ENCODE measurements at regions not wholly inside any gene's neighbourhood (a gene's known extent, or its start where the extent isn't known, plus 50 kb on each side); places are given as distances from the start of the nearest gene placed in this dataset.

- no peak for TF ChIP-seq CTCF (IDR thresholded peaks at IDR 0.05)
- no peak for TF ChIP-seq ZFX (IDR thresholded peaks at IDR 0.05; ENCODE audit: borderline replicate concordance)
- no peak overlapping the region for H3K27ac ChIP-seq
Observed at GRCh38 chr6:65896140-65896539, 189.1 kb upstream of the EYS start.

GRCh38 chr6:65876668-65877067, 169.6 kb upstream of the EYS start:
- no peak for TF ChIP-seq ZFX (IDR thresholded peaks at IDR 0.05; ENCODE audit: borderline replicate concordance)
- no peak for TF ChIP-seq CTCF (IDR thresholded peaks at IDR 0.05)

GRCh38 chr6:65852369-65852852, 145.4 kb upstream of the EYS start:
- TF ChIP-seq CTCF (IDR thresholded peaks at IDR 0.05) = no peak
- TF ChIP-seq ZFX (IDR thresholded peaks at IDR 0.05; ENCODE audit: borderline replicate concordance) = no peak

More at GRCh38 chr6:65876668-65877067, 169.6 kb upstream of the EYS start:
- no peak overlapping the region for H3K27ac ChIP-seq

GRCh38 chr6:65830151-65830550, 123.1 kb upstream of the EYS start:
- no peak overlapping the region for H3K27ac ChIP-seq
- no peak for TF ChIP-seq CTCF (IDR thresholded peaks at IDR 0.05)
- no peak for TF ChIP-seq ZFX (IDR thresholded peaks at IDR 0.05; ENCODE audit: borderline replicate concordance)

More at GRCh38 chr6:65852369-65852852, 145.4 kb upstream of the EYS start:
- no peak overlapping the region for H3K27ac ChIP-seq

GRCh38 chr6:65819152-65819551, 112.1 kb upstream of the EYS start:
- TF ChIP-seq ZFX (IDR thresholded peaks at IDR 0.05; ENCODE audit: borderline replicate concordance) = no peak
- no peak for TF ChIP-seq CTCF (IDR thresholded peaks at IDR 0.05)

GRCh38 chr6:65818576-65818975, 111.5 kb upstream of the EYS start:
- H3K27ac ChIP-seq = no peak overlapping the region
- no peak for TF ChIP-seq CTCF (IDR thresholded peaks at IDR 0.05)
- no peak for TF ChIP-seq ZFX (IDR thresholded peaks at IDR 0.05; ENCODE audit: borderline replicate concordance)

More at GRCh38 chr6:65819152-65819551, 112.1 kb upstream of the EYS start:
- H3K27ac ChIP-seq = no peak overlapping the region

GRCh38 chr6:65816991-65817390, 110.0 kb upstream of the EYS start:
- H3K27ac ChIP-seq = no peak overlapping the region
- TF ChIP-seq ZFX (IDR thresholded peaks at IDR 0.05; ENCODE audit: borderline replicate concordance) (no peak), CTCF (IDR thresholded peaks at IDR 0.05) (no peak)
